ENCODE measurements at regions not wholly inside any gene's neighbourhood (a gene's known extent, or its start where the extent isn't known, plus 50 kb on each side); places are given as distances from the start of the nearest gene placed in this dataset.

DNA sequence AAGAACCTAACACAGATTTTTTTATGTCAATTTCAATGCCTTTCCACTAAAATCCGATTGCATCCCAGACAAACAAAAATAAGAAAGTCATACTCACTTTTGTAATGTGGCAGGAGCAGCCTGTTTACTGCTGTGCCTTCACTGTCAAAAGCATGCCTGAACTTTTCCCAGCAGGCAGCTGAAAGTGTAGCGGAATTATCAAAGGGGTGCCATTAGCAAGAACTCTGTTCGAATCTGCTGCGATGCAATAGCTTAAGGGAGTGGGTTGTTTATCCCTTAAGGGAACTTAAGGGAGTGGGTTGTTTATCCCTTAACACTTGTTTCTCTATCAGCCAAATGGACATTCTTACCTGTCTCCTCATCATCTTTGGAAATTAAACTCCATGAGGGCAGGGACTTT lies 243.5 kb downstream of the PAX3 start:
- ChIA-PET POLR2A (no interaction called here), CTCF (no interaction called here)
- peaks cover 2% of the 10 kb centered on the region; the same call in 1 of the 2 replicates for H3K27me3 ChIP-seq (replicated peaks; ENCODE audit: control insufficient read depth, insufficient read depth, low read length)
- intact Hi-C loops (cut with micrococcal nuclease; ENCODE audit: unreplicated experiment): no loop called here
- no peak for DNase-seq
- BruUV-seq (replicated peaks): no TSS peak
- Mint-ChIP-seq H3K9me3 (ENCODE audit: unreplicated experiment) (no peaks in the 10 kb centered on the region), H3K4me1 (ENCODE audit: low read depth, unreplicated experiment) (no peaks in the 10 kb centered on the region), H3K36me3 (ENCODE audit: insufficient read depth, unreplicated experiment) (no peaks in the 10 kb centered on the region), H3K27ac (ENCODE audit: unreplicated experiment) (no peak overlapping the region), H3K4me3 (ENCODE audit: unreplicated experiment) (no peak overlapping the region), H3K27me3 (ENCODE audit: insufficient read depth, unreplicated experiment) (peaks cover 25% of the 10 kb centered on the region)
- TF ChIP-seq, protein P1, sequence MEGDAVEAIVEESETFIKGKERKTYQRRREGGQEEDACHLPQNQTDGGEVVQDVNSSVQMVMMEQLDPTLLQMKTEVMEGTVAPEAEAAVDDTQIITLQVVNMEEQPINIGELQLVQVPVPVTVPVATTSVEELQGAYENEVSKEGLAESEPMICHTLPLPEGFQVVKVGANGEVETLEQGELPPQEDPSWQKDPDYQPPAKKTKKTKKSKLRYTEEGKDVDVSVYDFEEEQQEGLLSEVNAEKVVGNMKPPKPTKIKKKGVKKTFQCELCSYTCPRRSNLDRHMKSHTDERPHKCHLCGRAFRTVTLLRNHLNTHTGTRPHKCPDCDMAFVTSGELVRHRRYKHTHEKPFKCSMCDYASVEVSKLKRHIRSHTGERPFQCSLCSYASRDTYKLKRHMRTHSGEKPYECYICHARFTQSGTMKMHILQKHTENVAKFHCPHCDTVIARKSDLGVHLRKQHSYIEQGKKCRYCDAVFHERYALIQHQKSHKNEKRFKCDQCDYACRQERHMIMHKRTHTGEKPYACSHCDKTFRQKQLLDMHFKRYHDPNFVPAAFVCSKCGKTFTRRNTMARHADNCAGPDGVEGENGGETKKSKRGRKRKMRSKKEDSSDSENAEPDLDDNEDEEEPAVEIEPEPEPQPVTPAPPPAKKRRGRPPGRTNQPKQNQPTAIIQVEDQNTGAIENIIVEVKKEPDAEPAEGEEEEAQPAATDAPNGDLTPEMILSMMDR (IDR thresholded peaks at IDR 0.05; ENCODE audit: insufficient read depth in 1 of 2, low read depth in 1 of 2, low read length in 1 of 2, severe bottlenecking in 1 of 2, unreplicated experiment in 1 of 2): no peak
- no peaks in the 10 kb centered on the region for H3K36me3 ChIP-seq (ENCODE audit: control insufficient read depth, insufficient read depth, low read length)
- H3K4me3 ChIP-seq (ENCODE audit: low read depth, low read length): no peak overlapping the region
- H3K9me3 ChIP-seq: no peaks in the 10 kb centered on the region
- no peaks in the 10 kb centered on the region for H3K4me1 ChIP-seq

DNA sequence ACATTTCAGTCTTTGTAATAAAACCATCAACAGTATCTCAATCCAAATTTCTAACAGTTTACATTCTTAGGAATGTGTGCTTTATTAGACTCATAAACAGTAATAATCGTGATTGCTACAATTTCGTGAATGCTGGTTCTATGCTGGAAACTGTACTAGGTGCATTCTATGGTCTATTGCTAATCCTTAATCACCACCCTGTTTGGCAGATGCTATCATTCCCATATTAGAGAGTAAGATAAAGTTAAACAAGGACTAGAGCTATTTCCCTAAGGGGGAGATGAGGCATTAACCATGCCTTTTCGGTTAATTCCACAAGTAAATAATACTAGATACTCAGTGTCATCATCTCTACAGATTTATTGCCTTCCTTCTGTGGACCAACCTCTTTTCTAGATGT lies 244.0 kb downstream of the PAX3 start:
- no TSS peak for BruUV-seq (replicated peaks)
- Histone ChIP-seq H3K4me1 (no peaks in the 10 kb centered on the region), H3K27me3 (replicated peaks; ENCODE audit: control insufficient read depth, insufficient read depth, low read length) (no peaks in the 10 kb centered on the region), H3K9me3 (no peaks in the 10 kb centered on the region), H3K36me3 (ENCODE audit: control insufficient read depth, insufficient read depth, low read length) (no peaks in the 10 kb centered on the region), H3K4me3 (ENCODE audit: low read depth, low read length) (no peak overlapping the region)
- no peak overlapping the region for H3K4me3 Mint-ChIP-seq (ENCODE audit: unreplicated experiment)
- H3K27me3 Mint-ChIP-seq (ENCODE audit: insufficient read depth, unreplicated experiment): peaks cover 26% of the 10 kb centered on the region
- DNase-seq: no peak
- ChIA-PET CTCF (interaction anchor here (0.6 kb wide), 1 partner anchor 557 kb away, joined by 4 read pairs; no protein-coding TSS in a partner anchor), POLR2A (no interaction called here)
- H3K4me1 Mint-ChIP-seq (ENCODE audit: low read depth, unreplicated experiment): no peaks in the 10 kb centered on the region
- intact Hi-C loops (cut with micrococcal nuclease; ENCODE audit: unreplicated experiment): no loop called here
- no peaks in the 10 kb centered on the region for H3K36me3 Mint-ChIP-seq (ENCODE audit: insufficient read depth, unreplicated experiment)
- no peaks in the 10 kb centered on the region for H3K9me3 Mint-ChIP-seq (ENCODE audit: unreplicated experiment)
- TF ChIP-seq, protein P1 (IDR thresholded peaks at IDR 0.05; ENCODE audit: insufficient read depth in 1 of 2, low read depth in 1 of 2, low read length in 1 of 2, severe bottlenecking in 1 of 2, unreplicated experiment in 1 of 2): no peak
- H3K27ac Mint-ChIP-seq (ENCODE audit: unreplicated experiment): no peak overlapping the region

DNA sequence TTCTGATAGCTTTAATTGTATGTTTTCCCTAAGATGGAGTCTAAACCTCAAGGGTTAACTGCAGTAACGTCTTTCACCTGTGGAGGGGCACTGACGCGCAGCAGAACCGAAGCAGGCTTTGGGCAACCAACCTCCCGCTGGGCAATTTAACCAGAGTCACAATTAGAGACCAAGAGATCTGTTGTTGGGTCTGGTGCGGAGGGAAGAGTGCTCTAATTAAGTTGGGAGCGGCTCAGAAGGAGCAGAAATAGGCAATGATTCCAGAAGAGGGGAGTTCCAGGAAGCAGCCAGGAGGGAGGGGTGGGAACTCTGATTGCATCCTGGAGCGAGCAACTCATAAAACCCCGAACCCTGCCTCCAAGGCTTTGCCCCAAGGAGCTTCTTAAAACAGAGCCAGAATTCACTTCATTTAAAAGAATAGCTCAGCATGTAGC lies 245.8 kb downstream of the PAX3 start:
- no peaks in the 10 kb centered on the region for H3K4me1 Mint-ChIP-seq (ENCODE audit: low read depth, unreplicated experiment)
- no peaks in the 10 kb centered on the region for H3K36me3 ChIP-seq (ENCODE audit: control insufficient read depth, insufficient read depth, low read length)
- no peaks in the 10 kb centered on the region for H3K36me3 Mint-ChIP-seq (ENCODE audit: insufficient read depth, unreplicated experiment)
- H3K4me1 ChIP-seq: peaks cover 3% of the 10 kb centered on the region; the same call in 1 of the 2 replicates
- H3K27me3 Mint-ChIP-seq (ENCODE audit: insufficient read depth, unreplicated experiment): peaks cover 20% of the 10 kb centered on the region
- H3K4me3 Mint-ChIP-seq (ENCODE audit: unreplicated experiment): no peak overlapping the region
- POLR2A ChIA-PET: no interaction called here
- peak in 1 of 2 experiments; percentile 45 for DNase-seq
- H3K9me3 ChIP-seq: no peaks in the 10 kb centered on the region
- no peak overlapping the region for H3K4me3 ChIP-seq (ENCODE audit: low read depth, low read length)
- no TSS peak for BruUV-seq (replicated peaks)
- H3K27me3 ChIP-seq (replicated peaks; ENCODE audit: control insufficient read depth, insufficient read depth, low read length): no peaks in the 10 kb centered on the region
- H3K9me3 Mint-ChIP-seq (ENCODE audit: unreplicated experiment): no peaks in the 10 kb centered on the region
- no peak overlapping the region for H3K27ac Mint-ChIP-seq (ENCODE audit: unreplicated experiment)
- intact Hi-C loops (cut with micrococcal nuclease; ENCODE audit: unreplicated experiment): no loop called here
- TF ChIP-seq, protein P1 (IDR thresholded peaks at IDR 0.05; ENCODE audit: insufficient read depth in 1 of 2, low read depth in 1 of 2, low read length in 1 of 2, severe bottlenecking in 1 of 2, unreplicated experiment in 1 of 2): peak; percentile 59 to 69
- CTCF ChIA-PET: interaction anchor here (0.9 to 1.4 kb wide), 2 partner anchors 10 to 14 kb away, joined by 3 to 4 read pairs; no protein-coding TSS in a partner anchor
